Retinal pigment epithelial cell (primary cell): ENCODE measurements at regions not wholly inside any gene's neighbourhood (a gene's known extent, or its start where the extent isn't known, plus 50 kb on each side); places are given as distances from the start of the nearest gene placed in this dataset.
"Not testable (repeated sequence)": the region's sequence is repeated elsewhere in the genome, so short reads cannot be mapped to it uniquely, and the experiment has no call there.

Experiments used
- DNase-seq: peaks from one replicate; pipeline ENCODE4 v3.0.0-alpha.2; 2010; ENCODE audit warnings: low read depth
- H3K4me3 ChIP-seq: 2 replicates; pipeline ENCODE4 v1.5.1; 2011; ENCODE audit warnings: mild to moderate bottlenecking, low read length, control low read depth, moderate library complexity
- TF ChIP-seq, protein P1 (sequence below): conservative IDR thresholded peaks from 2 replicates; pipeline ENCODE4 v1.5.1; 2011; ENCODE audit warnings: low read depth, low read length, control low read depth, inconsistent platforms

GRCh38 chrX:121655276-121655675 is 607.9 kb downstream of the GLUD2 start:
- TF ChIP-seq, protein P1, sequence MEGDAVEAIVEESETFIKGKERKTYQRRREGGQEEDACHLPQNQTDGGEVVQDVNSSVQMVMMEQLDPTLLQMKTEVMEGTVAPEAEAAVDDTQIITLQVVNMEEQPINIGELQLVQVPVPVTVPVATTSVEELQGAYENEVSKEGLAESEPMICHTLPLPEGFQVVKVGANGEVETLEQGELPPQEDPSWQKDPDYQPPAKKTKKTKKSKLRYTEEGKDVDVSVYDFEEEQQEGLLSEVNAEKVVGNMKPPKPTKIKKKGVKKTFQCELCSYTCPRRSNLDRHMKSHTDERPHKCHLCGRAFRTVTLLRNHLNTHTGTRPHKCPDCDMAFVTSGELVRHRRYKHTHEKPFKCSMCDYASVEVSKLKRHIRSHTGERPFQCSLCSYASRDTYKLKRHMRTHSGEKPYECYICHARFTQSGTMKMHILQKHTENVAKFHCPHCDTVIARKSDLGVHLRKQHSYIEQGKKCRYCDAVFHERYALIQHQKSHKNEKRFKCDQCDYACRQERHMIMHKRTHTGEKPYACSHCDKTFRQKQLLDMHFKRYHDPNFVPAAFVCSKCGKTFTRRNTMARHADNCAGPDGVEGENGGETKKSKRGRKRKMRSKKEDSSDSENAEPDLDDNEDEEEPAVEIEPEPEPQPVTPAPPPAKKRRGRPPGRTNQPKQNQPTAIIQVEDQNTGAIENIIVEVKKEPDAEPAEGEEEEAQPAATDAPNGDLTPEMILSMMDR: no peak
- no peak for DNase-seq
- no peak overlapping the region for H3K4me3 ChIP-seq

DNA sequence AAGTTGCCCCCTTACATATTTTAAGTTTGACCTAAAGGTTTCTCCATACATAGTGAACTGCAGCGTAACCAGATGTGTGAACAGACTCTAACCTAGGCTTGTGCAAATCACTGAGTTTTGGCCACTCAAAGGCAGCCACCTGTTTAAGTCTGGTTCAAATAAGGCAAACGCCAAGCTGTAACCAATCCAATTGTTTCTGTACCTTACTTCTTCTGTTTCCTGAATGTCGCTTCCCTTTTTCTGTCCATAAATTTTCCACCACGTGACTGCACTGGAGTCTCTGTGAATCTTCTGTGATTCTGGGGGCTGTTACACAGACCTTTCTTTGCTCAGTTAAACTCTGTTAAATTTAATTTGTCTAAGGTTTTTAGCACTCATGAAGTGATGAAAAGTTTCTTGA is 618.8 kb downstream of the GLUD2 start:
- H3K4me3 ChIP-seq: no peak overlapping the region
- TF ChIP-seq, protein P1: no peak
- no peak for DNase-seq

- DNase-seq: no peak
- TF ChIP-seq, protein P1: no peak
- no peak overlapping the region for H3K4me3 ChIP-seq
These were observed 624.2 kb downstream of the GLUD2 start for GRCh38 chrX:121671649-121672048.

- not testable (repeated sequence) for DNase-seq, H3K4me3 ChIP-seq
These were observed 661.8 kb downstream of the GLUD2 start for GRCh38 chrX:121709236-121709635.

GRCh38 chrX:121733514-121733913 is 686.1 kb downstream of the GLUD2 start:
- H3K4me3 ChIP-seq: no peak overlapping the region
- DNase-seq: no peak
- TF ChIP-seq, protein P1: no peak

- DNase-seq: no peak
- no peak overlapping the region for H3K4me3 ChIP-seq
- TF ChIP-seq, protein P1: no peak
These were observed 698.7 kb downstream of the GLUD2 start for GRCh38 chrX:121746105-121746504.

- H3K4me3 ChIP-seq, DNase-seq: not testable (repeated sequence)
These were observed 706.2 kb downstream of the GLUD2 start for GRCh38 chrX:121753602-121754001.

- no peak for DNase-seq
- TF ChIP-seq, protein P1: no peak
These were observed 706.9 kb downstream of the GLUD2 start for GRCh38 chrX:121754301-121754700.

More at GRCh38 chrX:121754301-121754700, 706.9 kb downstream of the GLUD2 start:
- H3K4me3 ChIP-seq: no peak overlapping the region
